Subcutaneous abdominal adipose tissue (tissue), 5 donors: ENCODE measurements at regions not wholly inside any gene's neighbourhood (a gene's known extent, or its start where the extent isn't known, plus 50 kb on each side); places are given as distances from the start of the nearest gene placed in this dataset.
"Not testable (repeated sequence)": the region's sequence is repeated elsewhere in the genome, so short reads cannot be mapped to it uniquely, and the experiment has no call there.

Source experiments
- H3K27ac ChIP-seq: one replicate; pipeline ENCODE4 v1.7.0; 2013; ENCODE audit warnings: low read depth, mild to moderate bottlenecking, inconsistent platforms, low read length, moderate library complexity
- H3K27me3 ChIP-seq, 5 donors: one replicate each; pipeline ENCODE4 v1.7.0; 2013; ENCODE audit warnings: low read length in 5 of 5, inconsistent platforms in 1 of 5; ENCODE audit not compliant: control insufficient read depth in 5 of 5, insufficient read depth in 4 of 5
- H3K36me3 ChIP-seq, 5 donors: one replicate each; pipeline ENCODE4 v1.7.0; 2013; ENCODE audit warnings: low read length in 5 of 5; ENCODE audit not compliant: control insufficient read depth in 5 of 5, insufficient read depth in 5 of 5
- H3K4me1 ChIP-seq, 5 donors: one replicate each; pipeline ENCODE4 v1.7.0; 2013; ENCODE audit warnings: low read length in 5 of 5, mild to moderate bottlenecking in 3 of 5, moderate library complexity in 1 of 5; ENCODE audit not compliant: control insufficient read depth in 5 of 5, insufficient read depth in 5 of 5
- H3K4me3 ChIP-seq, 5 donors: one replicate each; pipeline ENCODE4 v1.7.0; 2013; ENCODE audit warnings: low read length in 5 of 5, low read depth in 1 of 5
- H3K9ac ChIP-seq, 5 donors: one replicate each; pipeline ENCODE4 v1.7.0; 2013; ENCODE audit warnings: low read length in 5 of 5, mild to moderate bottlenecking in 4 of 5, moderate library complexity in 3 of 5
- H3K9me3 ChIP-seq, 5 donors: one replicate each; pipeline ENCODE4 v1.7.0; 2013; ENCODE audit warnings: low read length in 5 of 5; ENCODE audit not compliant: control insufficient read depth in 5 of 5
- donor health status: healthy.
- donor health status: healthy.
- donor health status: healthy.
- donor health status: healthy.
- donor health status: healthy.

DNA sequence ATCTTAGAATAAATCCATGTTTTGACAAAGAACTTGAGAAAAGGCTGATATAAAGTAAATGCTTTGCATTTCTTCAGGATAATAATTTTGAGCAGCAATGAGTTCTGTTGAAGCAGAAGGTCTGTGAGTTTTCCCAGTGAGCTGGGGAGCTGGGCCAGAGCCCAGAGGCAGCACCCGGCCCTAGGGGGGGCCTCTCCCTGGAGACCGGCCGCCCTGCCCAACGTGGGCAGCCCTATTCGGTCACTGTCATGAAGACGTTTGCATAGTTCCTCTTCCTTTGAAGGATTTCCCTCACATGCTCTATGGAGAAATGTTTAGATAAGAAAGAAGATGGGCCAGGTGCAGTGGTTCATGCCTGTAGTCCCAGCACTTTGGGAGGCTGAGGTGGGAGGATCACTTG is 404.8 kb downstream of the THBS2 start:
- no peak overlapping the region for H3K9ac ChIP-seq
- H3K27ac ChIP-seq: no peak overlapping the region
- no peaks in the 10 kb centered on the region for H3K27me3 ChIP-seq
- H3K4me1 ChIP-seq: peaks cover 0 to 7% (median 7%) of the 10 kb centered on the region in 5 donors
- no peaks in the 10 kb centered on the region for H3K9me3 ChIP-seq
- no peak overlapping the region for H3K4me3 ChIP-seq
- no peaks in the 10 kb centered on the region for H3K36me3 ChIP-seq

GRCh38 chr6:168844821-168845609 is 404.0 kb downstream of the SMOC2 start:
- Histone ChIP-seq H3K36me3 (no peaks in the 10 kb centered on the region), H3K9me3 (peaks cover 0 to 1% (median 0%) of the 10 kb centered on the region in 5 donors), H3K4me3 (no peak overlapping the region), H3K27ac (no peak overlapping the region), H3K27me3 (peaks cover 0 to 6% (median 0%) of the 10 kb centered on the region in 5 donors), H3K4me1 (no peaks in the 10 kb centered on the region), H3K9ac (no peak overlapping the region)

- H3K4me1 ChIP-seq, H3K9ac ChIP-seq, H3K27ac ChIP-seq, H3K9me3 ChIP-seq, H3K4me3 ChIP-seq, H3K36me3 ChIP-seq, H3K27me3 ChIP-seq: not testable (repeated sequence)
Observed at GRCh38 chr6:168842632-168843212, 401.7 kb downstream of the SMOC2 start.

GRCh38 chr6:168841609-168842278 is 400.8 kb downstream of the SMOC2 start:
- H3K4me3 ChIP-seq: no peak overlapping the region
- no peaks in the 10 kb centered on the region for H3K36me3 ChIP-seq
- H3K9ac ChIP-seq: no peak overlapping the region
- H3K27ac ChIP-seq: no peak overlapping the region
- peaks cover 0 to 8% (median 4%) of the 10 kb centered on the region in 5 donors for H3K27me3 ChIP-seq
- peaks cover 0 to 4% (median 0%) of the 10 kb centered on the region in 5 donors for H3K9me3 ChIP-seq
- H3K4me1 ChIP-seq: no peaks in the 10 kb centered on the region

DNA sequence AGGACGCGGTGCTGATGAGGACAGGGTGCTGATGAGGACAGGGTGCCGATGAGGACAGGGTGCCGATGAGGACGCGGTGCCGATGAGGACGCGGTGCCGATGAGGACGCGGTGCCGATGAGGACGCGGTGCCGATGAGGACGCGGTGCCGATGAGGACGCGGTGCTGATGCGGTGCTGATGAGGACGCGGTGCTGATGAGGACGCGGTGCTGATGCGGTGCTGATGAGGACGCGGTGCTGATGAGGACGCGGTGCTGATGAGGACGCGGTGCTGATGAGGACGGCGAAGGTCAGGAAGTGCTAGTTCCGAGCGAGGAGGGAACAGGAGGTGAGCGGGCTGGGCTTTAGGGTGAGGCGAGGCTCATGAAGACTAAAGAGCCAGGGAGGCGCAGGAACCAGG is 399.9 kb downstream of the SMOC2 start:
- H3K4me1 ChIP-seq, H3K27me3 ChIP-seq, H3K4me3 ChIP-seq, H3K36me3 ChIP-seq, H3K9ac ChIP-seq, H3K27ac ChIP-seq, H3K9me3 ChIP-seq: not testable (repeated sequence)

DNA sequence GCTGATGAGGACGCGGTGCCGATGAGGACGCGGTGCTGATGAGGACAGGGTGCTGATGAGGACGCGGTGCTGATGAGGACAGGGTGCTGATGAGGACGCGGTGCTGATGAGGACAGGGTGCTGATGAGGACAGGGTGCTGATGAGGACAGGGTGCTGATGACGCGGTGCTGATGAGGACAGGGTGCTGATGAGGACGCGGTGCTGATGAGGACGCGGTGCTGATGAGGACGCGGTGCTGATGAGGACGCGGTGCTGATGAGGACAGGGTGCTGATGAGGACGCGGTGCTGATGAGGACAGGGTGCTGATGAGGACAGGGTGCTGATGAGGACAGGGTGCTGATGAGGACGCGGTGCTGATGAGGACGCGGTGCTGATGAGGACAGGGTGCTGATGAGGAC is 399.3 kb downstream of the SMOC2 start:
- H3K27ac ChIP-seq, H3K27me3 ChIP-seq, H3K4me1 ChIP-seq, H3K9me3 ChIP-seq, H3K9ac ChIP-seq, H3K4me3 ChIP-seq, H3K36me3 ChIP-seq: not testable (repeated sequence)

DNA sequence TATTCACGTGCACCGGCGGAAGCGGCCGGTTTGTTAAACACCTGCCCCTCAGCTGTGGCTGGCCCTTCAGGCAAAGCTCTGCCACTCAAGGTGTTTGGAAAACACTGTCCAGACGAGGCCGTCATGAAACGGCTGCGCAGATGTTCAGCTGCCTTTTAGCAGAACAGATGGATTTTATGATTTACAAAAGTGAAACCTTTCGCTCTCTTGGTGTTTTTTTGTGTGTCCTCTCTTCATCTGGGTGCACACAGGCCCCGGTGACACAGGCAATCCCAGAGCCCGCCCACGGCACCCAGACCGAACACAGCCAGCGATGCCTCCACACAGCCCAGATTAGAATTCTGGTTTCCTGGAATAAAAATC is 397.0 kb downstream of the SMOC2 start:
- H3K27me3 ChIP-seq: peaks cover 4 to 13% (median 4%) of the 10 kb centered on the region in 5 donors
- H3K4me1 ChIP-seq: no peaks in the 10 kb centered on the region
- no peaks in the 10 kb centered on the region for H3K36me3 ChIP-seq
- H3K9ac ChIP-seq: no peak overlapping the region
- no peak overlapping the region for H3K4me3 ChIP-seq
- no peak overlapping the region for H3K27ac ChIP-seq
- peaks cover 0 to 4% (median 0%) of the 10 kb centered on the region in 5 donors for H3K9me3 ChIP-seq

GRCh38 chr6:168837254-168838036 is 396.5 kb downstream of the SMOC2 start:
- Histone ChIP-seq H3K4me1 (no peaks in the 10 kb centered on the region), H3K36me3 (no peaks in the 10 kb centered on the region), H3K27me3 (peaks cover 4 to 13% (median 4%) of the 10 kb centered on the region in 5 donors), H3K27ac (no peak overlapping the region), H3K9me3 (peaks cover 0 to 4% (median 0%) of the 10 kb centered on the region in 5 donors), H3K4me3 (no peak overlapping the region), H3K9ac (no peak overlapping the region)

DNA sequence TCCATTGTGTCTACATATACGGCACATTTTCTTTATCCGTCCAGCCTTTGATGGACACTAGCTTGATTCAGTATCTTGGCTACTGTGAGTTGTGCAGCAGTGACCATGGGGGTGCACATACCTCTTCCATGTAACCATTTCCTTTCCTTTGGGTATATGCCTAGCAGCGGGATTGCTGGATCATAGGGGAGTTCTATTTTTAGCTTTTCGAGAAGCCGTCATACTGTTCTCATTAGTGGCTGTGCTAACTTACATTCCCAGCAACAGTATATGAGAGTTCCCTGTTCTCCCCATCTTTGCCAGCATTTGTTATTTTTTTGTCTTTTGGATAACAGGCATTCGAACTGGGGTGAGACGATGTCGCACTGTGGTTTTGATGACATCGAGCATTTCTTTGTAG is 395.0 kb downstream of the SMOC2 start:
- Histone ChIP-seq H3K9ac (no peak overlapping the region), H3K36me3 (no peaks in the 10 kb centered on the region), H3K4me1 (no peaks in the 10 kb centered on the region), H3K27me3 (peaks cover 2 to 13% (median 4%) of the 10 kb centered on the region in 5 donors), H3K27ac (no peak overlapping the region), H3K4me3 (no peak overlapping the region), H3K9me3 (peaks cover 0 to 4% (median 0%) of the 10 kb centered on the region in 5 donors)
